Stimulated activated CD8-positive, alpha-beta memory T cell treated with anti-CD3 and anti-CD28 coated beads, Interleukin-7, amount 100 ng/mL, for 1 hour (primary cell): ENCODE measurements at regions not wholly inside any gene's neighbourhood (a gene's known extent, or its start where the extent isn't known, plus 50 kb on each side); places are given as distances from the start of the nearest gene placed in this dataset.

ENCODE experiments used
- DNase-seq, 2 donors: peaks; one replicate each; pipeline ENCODE4 v3.0.0-alpha.2; 2020; ENCODE audit warnings: low read depth in 2 of 2

DNA sequence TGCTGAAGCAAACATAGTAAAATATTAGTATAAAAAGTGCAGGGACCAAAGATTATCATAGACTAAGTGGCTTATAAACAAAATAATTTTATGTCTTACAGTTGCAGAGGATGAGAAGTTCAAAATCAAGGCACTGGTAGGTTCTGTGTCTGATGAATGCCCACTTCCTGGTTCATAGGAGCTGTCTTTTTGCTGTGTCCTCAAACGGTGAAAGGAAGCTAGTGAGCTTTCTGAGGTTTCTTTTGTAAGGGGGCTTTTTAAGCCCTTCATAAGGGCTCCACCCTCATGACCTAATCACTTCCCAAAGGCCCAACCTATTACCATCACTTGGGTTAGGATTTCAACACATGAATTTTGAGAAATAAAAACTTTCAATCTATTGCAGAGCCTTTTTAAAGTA lies 946.7 kb upstream of the ACVR2A start:
- no peak for DNase-seq

DNA sequence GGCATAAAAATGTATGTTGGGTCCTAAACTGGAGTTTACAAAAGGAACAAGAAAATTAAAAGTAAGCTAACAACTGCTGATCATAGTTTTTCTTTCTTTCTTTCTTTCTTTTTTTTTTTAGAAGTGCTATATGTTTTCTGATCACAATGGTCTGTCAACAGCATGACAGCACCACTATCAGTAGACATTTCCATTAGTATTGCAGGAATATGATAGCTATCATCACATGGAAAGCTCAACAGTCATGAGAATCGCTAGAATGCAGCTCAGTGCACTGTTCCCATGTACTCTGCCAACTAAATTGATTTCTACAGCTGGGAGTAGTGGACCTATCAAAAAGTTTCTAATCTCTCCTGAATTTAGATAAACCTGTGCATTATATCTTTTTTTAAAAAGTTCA lies 950.3 kb upstream of the ACVR2A start:
- no peak for DNase-seq

DNA sequence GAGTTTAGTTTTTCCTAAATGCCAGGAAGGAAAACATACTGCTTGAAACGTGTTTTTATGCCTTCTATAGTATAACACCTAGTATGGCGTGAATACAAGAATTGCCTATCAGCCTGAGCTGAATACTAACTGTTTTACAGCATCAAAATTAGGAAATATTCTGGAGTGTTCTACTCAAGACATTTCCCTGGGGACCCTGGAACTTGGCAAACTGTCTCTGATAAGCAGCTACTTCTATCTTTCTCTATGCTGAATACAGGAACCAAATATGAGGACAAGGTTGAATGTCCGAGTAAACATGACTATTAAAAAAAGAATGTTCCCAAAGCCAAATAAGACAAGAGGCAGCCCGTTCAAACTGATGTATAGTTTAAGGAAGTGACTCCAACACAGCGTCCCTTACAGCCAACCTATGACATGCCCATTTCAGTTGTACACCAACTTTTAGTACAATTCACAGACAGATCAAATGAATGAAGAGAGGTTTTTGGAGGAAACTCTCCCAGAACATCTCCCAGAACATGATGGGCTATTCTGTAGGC lies 951.3 kb upstream of the ACVR2A start:
- no peak for DNase-seq

DNA sequence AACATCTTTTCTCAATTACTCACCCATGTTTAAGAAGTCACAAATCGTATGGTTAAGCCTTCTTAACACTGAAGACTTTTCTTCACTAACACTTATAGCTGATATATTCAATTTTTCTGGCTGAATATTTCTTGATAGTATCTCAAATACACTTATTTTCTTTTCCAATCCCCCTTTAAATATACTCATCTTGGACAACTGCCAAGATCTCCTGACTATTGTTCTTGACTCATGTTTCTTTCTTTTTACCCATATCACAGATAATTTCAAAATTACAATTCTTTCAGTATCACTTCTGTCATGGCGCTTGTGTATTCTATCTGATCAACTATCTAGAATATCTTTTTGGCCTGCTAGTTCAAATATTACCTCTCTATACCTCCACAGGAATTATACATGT lies 954.3 kb upstream of the ACVR2A start:
- no peak for DNase-seq

DNA sequence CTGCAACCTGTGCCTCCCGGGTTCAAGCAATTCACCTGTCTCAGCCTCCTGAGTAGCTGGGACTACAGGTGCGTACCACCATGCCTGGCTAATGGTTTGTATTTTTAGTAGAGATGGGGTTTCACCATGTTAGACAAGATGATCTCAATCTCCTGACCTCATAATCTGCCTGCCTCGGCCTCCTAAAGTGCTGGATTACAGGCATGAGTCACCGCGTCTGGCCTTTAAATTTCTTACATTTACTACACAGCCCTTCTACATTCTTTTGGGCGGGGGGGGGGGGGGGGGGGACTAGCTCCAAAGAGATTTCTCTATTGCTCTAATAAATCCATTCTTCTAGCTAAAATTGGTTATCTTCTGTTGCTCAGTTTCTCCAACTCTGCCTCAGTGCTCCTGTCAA lies 964.9 kb upstream of the ACVR2A start:
- no peak for DNase-seq

DNA sequence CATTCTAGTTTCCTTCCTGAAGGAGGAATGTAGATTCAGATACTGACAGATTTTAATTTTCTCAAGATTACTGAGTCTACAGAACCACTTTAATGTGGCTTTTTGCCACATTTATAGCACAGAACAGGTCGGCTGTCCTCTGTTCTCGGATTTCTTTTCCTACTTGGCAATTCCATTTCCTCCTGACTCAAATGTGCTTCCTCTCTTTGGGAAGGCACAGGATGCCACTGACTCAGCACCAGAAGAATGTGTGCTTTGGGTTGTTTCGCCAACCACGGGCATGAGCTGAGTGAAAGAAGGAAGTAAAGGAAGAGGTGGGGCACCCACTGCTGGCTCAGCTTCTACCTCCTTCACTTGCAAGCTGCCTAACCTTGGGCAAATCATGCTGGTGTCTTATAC lies 970.6 kb upstream of the ACVR2A start:
- no peak for DNase-seq

DNA sequence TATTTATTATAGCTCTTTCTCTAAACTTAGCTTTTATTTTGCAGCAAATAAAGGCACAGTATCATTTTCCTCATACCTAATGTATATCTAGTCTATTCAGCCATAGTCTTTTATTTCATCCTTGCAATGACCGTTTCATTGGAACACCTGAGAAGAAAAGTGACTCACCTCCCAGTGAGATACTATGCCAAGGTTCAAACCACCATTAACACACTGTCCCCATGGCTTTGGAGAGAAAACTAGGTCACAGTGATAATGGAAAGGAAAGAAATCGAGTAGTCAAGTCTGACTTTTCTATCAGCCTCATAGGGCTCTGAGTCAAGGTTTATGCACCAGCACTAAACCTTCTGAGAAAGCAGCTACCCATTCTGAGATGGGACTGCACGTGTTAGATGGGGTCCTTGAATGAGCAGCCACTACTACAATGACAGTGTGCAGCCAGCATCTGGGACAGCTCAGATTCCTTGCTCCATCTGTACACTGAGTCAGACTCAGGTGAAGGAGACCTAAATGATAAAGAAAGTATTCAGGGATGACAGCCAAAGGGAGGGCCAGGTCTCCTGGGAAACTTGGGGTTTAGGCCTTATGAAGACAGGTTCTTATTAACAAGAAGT lies 971.1 kb upstream of the ACVR2A start:
- no peak for DNase-seq

DNA sequence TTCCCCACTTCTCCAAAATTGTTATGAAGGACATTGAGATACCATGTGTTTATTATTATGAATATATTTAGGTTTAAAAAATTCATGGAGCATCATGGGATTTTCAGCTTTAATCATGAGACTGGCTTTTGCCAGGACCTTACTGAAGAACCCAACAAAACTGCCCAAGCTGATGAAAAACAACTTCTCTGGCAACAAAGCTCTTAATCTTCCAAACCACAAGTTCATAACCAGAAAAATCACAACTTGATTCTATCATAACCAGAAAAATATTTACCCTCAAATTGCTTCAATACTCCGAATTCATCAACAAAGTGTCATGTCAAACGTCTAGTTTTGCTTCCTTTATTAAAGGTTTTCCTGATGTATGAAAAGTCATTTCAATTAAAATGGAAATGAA lies 971.8 kb upstream of the ACVR2A start:
- no peak for DNase-seq

DNA sequence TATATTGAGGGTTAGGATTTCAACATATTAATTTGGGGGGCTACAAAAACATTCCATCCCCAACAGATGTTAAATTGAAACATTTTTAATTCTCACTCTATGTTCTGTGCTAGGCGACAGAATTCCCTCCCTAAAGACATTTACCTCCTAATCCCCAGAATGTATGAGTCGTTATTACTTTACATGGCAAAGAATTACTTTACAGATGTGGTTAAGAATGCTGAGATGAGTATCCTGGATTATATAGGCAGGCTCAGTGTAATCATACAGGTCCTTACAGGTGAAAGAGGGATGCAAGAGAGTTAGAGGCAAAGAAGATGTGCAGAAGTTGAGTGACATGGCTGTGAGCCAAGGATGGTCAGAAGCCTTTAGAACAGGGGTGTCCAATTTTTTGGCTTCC lies 974.1 kb upstream of the ACVR2A start:
- DNase-seq = no peak

DNA sequence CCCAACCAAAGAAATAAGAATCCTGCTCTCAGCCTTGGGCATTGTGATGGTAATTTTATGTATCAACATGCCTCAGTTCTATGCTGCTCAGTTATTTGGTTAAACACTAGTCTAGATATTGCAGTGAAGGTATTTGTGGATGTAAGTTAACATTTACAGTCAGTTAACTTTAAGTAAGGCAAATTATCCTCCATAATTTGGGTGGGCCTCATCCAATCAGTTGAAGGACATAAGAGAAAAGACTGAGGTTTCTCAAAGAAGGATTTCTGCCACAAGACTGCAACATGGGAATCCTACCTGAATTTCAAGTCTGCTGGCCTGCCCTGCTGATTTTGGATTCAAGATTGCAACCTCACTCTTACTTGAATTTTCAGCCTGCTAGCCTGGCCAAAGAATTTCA lies 975.5 kb upstream of the ACVR2A start:
- DNase-seq = no peak

DNA sequence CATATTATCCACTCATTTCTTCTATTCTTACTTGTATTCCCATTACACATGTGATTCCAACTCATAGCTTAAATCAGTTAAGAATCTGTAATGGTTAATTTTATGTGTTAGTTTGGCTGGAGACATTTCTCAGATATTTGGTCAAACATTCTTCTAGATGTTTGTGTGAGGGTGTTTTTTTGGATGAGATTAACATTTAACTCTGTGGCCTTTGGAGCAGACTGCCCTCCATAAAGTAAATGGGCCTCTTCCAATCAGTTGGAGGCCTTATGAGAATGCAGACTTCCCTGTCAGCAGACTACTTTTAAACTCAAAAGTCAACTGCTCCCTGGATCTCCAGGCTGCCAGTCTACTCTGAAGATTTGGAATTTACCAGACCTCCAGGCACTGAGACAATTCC lies 976.8 kb upstream of the ACVR2A start:
- DNase-seq = no peak

DNA sequence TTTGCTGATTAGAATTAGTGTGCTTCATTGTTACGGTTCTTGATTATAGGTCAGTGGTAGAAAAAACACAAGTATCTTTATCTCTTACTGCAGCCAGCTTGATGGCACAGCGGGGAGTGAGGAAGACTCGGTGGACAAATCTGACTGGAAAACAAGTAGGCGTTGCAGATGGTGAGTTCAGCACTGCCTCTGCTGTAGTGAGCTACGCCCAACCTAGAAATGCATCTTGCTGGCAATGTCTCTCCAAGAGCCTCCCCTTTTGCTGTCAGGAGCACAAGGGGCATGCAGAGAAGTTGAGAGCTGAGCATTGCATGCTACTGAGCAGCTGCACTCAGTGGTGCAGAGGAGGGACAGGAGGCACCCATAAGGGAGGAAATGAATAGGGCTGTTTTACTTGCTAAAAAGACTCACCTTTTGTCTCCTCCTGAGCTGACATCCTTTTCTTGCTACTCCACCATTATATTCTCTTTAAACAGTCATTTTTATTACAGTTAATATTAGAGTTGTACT lies 977.3 kb upstream of the ACVR2A start:
- no peak for DNase-seq

DNA sequence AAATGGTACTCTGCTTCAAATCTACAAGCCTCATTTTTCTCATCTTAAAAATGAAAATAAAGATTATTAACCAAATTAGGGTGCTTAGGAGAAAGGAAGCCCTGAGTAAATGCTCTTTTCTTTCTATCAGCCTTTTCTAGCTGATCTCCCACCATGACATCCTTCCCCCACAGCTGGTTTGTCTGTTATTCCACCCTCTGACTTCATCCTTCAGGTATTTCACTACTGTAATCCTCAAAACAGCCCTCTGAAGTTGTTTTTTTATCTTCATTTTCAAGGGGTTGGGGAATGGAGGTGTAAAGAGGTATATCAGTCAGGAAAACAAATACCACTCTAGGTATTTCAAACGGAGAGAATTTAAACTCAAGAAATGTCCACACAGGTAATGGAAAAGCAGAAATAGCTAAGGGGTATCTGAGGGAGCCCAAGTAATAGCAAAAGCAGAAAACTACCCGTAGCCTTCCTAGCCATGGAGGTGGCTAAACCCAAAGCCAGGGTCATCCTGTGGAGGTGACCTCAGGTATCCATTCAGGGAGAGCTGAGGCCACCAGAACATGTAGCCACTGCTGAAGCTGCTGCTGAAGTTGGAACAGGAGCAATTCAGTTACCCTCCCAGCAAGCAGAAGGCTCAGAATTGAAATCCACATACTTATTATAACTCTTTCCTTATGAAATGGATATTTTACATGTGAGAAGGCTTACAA lies 990.9 kb upstream of the ACVR2A start:
- no peak for DNase-seq

DNA sequence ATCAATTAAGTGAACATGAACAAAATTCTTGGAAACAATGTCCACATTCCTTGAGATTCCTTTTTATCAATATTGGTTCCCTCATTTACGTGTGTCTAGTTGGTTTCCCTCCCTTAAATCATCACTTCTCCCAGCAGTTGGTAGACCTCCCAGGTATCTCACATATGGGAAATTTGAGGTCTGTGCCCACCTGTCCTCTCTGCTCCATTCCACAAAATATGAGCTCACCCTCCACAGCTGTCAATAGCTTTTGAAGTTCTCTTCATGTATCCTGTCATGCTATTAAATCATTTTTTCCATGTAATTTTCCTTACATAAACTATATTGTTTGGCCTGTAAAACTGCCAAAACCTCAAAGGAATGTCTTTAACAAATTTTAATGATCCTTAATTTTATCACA lies 992.2 kb upstream of the ACVR2A start:
- no peak for DNase-seq

DNA sequence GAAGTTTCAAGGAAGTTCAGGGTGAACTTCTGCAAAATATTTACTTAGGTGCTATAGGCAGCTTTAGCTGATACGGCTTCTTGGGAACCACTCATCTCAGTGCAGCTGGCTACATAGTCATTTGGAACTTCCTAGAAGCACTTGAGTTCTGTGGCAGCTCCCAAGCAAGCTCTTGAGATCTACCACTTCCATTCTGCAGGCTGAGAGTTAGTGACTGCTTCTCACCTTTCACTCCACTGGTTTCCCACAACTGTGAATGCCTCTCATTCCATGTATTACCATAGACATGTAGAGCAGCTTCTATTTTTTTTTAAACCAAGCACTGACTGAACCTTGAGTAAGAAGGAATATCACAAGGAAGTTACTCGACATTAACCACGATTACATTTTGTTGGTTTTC lies 994.1 kb upstream of the ACVR2A start:
- DNase-seq = no peak

DNA sequence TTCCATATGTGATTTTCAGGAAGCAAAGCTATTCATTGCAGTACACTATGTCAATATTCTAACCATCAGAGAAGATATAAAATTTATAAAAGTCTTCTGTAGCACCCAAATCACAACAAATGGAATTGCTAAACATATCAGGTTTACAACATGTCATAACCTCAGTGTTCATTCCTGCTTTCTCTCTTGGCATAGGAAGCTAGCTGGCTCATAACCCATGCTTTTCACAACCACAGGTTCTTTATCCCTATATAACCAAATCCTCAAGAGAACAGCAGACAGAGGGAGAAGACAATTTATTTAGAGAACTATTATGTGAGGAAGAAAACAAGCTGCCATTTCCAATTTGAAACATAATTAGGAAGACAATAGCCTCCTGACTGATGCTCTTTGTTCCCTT lies 997.0 kb upstream of the ACVR2A start:
- DNase-seq = no peak

DNA sequence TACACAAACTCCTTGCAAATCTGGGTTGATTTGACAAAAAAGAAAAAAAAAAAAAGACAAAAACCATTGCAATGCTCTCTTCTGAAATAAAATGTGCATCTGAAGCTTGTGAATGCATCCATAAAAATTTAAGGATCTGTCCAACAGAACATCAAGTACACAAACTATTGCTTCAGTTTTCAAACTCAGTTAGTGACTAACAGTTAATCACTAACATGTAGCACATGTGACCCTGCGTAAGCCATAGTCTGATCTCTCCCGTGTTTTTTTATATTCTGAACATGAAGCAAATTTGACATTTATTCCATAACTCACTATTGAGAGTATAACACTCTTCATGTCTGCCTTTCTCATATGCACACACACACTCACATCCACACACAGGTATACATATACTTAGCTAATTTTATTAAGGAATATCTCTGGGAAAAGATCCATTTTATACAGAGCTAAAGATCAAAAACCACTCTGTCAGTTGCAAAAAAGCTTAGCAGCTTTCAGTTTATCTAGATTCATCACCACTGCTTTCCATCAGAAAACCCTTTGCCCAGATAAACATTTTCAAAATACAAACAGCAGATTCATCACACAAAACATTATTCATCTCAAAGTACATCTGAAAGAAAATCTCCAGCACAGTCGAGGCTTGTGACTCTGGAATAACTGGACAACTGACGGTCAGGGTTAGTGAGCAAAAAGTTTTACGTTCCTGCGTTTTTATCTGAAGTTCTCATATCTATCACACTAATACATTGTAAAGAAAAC lies 1000.4 kb upstream of the ACVR2A start:
- DNase-seq = no peak

DNA sequence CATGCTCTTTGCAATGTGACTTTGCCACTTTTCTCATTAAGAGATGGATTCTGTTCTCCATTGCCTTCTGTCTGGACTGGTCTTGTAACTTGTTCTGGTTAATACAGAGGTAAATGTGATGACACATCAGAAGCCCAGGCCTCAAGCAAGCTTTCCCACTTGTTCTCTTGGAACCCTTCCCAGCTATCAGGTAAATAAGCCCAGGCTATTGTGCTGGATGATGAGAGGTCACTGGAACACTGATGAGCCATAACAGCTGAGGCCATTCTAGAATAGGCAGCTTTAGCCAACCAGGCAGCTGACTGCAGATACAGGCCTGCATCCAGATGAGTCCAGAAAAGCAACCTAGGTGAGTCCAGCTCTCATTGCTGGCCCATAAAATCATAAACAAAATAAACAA lies 1007.0 kb upstream of the ACVR2A start:
- DNase-seq = no peak

DNA sequence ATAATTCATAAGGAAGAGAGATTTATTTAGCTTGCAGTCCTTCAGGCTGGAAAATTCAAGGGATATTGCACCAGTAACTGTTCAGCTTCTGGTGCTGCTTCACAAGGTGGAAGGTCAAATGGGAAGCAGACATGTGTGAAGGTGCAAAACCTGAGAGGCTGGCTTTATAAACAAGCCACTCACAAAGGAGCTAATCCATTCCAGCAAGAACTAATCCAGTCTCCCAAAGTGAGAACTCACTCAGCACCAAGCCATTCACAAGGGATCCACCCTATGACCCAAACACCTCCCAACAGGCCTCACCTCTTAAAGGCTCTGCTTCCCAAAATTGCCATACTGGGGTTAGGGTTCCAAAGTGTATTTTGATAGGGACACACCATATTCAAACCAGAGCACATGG lies 1018.4 kb upstream of the ACVR2A start:
- no peak for DNase-seq

DNA sequence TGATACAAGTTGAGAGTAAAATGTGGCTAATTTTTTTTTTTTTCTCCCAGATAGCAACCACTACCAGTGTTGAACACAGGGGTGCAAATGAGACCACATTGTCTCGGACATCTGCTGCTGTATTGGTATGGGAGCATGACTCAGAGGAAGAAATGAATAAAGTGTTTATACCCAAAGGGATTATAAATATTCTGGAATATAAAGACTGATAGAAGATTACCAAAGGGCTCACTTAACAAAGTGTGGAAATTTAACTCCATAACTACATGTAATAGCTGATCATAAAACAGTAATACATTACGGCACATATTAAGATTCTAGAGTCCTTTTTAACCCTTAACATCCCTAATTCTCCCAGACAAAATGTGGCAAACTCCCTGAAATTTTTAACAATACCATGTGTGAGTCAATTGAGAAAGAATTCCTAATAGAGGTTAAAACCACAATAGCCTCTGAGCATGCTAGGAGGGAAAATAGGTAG lies 1023.0 kb upstream of the ACVR2A start:
- no peak for DNase-seq

DNA sequence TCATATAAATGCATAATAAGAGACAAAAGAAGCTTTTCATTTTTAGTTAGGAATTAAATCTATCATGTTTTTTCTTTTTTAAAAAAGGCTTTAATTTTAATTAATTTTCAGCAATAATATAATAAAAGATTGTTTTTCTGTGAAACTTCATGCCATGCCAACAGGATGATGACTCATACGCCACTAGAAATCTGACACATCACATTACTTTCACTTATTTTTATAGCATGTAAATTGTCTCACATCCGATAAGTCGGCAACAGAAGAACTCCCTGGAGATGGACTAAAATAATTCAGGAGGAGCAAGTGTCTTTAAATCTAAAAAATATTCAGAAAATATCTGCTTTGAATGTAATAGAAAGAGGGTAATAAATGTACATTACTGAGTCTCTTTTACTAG lies 1024.2 kb upstream of the ACVR2A start:
- no peak for DNase-seq

DNA sequence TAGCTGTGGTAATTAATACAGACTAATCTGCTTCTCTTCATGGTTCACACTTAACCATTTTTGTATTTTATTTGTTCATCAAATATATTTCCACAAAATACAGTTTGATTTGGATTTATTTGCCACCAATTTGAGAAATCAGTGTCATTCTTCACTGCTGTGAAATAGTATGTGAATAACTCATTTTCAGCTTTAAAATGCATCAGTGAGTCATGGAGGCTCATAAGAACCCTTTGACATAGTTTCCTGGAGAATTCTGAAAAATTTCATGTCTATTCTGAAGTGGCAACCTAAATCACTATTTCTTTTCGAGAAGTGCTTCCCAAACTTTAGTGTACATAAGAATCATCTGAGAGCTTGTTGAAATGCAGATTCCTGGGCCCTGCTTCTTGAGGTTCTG lies 1026.7 kb upstream of the ACVR2A start:
- no peak for DNase-seq

DNA sequence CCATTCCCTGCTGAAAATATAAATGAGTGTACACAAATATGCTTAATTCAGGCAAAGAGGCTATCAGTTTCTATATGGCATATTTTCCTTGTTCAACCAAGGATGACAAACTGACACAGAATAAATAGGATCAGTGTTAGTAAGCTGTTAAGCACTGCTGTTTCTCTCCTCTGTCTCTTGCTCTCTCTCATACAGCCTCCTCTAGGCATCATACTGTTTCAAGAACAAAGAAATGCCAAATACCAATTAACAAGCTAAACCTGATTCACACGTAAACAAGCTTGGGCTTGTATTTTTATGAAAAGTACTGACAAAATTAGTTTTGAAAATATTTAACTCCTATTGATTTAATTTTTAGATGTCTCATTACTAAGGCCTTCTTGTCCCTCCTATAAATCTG lies 1027.2 kb upstream of the ACVR2A start:
- DNase-seq = no peak
